DMS114 treated with DMSO at 0.1 percent for 48 hours (cell line): ENCODE measurements at regions not wholly inside any gene's neighbourhood (a gene's known extent, or its start where the extent isn't known, plus 50 kb on each side); places are given as distances from the start of the nearest gene placed in this dataset.

ENCODE experiments used
- DNase-seq: peaks from one replicate; lab custom pipeline; 2025; ENCODE audit not compliant: unreplicated experiment; lab: John Stamatoyannopoulos, UW

- DNase-seq: no peak
Measured at GRCh38 chr3:55413236-55413635, 73.9 kb downstream of the WNT5A start.

- DNase-seq: no peak
Measured at GRCh38 chr3:55412545-55412944, 74.6 kb downstream of the WNT5A start.

DNA sequence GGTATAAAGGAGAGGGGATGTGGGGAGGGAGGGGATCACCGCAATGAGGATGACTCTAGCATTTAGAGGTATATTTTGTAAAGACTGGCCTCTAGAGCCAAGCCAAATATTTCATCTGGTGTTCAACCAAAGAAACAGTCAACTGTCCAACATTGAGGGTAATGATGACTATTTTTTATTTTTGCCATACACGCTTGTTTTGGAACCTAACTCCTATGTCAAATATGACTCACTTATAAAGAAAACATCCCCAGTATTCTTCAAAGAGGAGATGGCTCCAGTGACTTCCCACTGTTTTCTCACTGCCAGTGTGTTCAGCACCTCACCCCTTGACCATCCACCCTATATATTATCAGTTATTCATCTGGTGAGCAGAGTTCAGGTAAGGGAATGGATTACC is 77.3 kb downstream of the WNT5A start:
- DNase-seq: no peak

GRCh38 chr3:55408193-55408826 is 78.8 kb downstream of the WNT5A start:
- DNase-seq: no peak

- DNase-seq: no peak
Measured at GRCh38 chr3:55407426-55407820, 79.7 kb downstream of the WNT5A start.

DNA sequence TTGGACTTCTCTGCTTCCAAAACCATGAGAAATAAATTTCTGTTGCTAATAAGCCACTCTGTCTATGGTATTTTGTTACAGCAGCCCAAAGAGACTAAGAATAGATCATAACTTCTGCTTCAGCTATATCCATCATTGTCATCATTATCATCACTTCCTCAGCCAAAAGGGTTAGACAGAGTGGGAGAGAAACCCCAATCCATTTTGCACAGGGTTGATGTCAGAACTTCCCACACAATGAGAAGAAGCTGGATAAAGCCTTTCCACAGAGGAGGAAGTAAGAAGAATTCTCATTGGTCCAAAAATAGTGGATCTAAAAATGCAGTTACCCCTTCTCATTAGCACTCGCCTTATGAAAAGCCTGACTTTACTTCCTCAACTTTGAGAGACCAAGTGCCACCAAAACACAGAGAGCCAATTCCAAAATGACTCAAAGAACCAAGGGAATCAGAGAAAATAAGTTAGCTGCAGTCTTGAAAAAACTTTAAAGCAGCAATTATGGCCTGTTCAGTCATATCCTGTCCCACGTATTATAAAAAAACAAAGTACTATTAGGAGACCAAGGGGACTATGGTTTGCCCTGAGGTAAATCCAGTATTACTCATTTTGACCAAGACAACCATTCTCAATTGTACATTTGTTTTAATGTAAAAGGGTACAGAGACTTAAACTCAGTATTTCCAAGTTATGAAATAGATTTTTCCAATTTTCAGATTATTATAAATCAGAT is 80.2 kb downstream of the WNT5A start:
- no peak for DNase-seq

DNA sequence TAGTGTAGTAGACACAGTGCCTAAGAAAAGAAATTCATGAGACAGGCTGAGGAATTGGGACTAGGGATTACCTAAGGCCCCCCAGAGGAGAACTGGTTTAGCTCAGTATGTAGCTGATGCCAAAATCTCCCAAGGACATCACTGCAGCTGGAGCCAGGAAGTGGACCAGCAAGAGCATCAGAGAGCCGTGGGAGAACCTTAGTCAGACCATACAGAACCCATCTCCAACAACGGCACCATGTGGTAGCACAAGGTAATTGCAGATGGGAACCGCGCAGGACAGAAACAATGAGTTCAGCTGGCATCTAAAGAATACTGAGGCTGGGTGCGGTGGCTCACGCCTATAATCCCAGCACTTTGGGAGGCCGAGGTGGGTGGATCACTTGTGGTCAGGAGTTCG is 81.7 kb downstream of the WNT5A start:
- DNase-seq: no peak

- DNase-seq: no peak
Measured at GRCh38 chr3:55402886-55403609, 84.1 kb downstream of the WNT5A start.

DNA sequence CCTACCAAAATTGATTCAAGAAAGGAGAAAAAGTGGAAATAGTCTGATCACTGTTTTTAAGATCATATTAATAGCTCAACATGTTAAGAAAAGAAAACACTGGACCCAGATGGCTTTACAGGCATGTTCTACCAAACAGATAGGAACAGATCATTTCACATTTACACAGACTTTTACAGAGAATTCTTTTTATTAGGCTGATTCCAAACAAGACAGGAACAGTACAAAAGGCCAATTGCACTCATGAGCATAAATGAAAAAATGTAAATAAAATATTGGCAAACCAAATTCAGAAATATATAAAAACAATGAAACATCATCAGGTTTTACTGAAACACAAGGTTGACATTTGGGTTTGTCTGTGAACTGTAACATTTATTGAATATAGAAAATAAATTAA is 106.5 kb downstream of the WNT5A start:
- no peak for DNase-seq

DNA sequence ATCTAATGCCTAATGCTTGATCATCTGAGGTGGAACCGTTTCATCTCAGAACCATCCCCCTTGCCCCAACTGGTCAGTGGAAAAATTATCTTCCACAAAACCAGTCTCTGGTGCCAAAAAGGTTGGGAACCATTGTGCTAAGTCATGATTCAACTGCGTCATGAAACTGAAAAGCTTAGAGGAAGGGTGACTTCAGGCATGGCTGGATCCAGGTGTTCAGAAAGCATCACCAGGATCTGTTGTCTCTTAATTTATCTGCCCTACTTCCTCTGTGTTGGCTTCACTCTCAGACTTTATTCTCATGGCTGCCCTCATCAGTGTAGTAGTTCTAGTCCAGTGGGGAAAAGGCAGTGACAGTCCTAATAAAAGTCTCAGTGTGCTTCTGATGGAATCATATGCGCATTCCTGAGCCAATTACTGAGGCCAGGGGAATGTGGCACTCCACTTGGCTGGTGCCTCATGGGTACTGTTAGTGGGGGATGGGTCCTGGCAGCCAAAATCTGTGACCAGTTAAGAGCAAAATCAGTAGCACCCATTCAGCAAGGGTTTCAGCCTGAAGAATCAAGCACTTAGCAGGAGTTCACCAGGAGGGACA is 110.3 kb downstream of the WNT5A start:
- no peak for DNase-seq

GRCh38 chr3:55373423-55373822 is 113.7 kb downstream of the WNT5A start:
- no peak for DNase-seq

GRCh38 chr3:55370272-55370671 is 116.8 kb downstream of the WNT5A start:
- DNase-seq: no peak

- DNase-seq: no peak
Measured at GRCh38 chr3:55369141-55369847, 117.8 kb downstream of the WNT5A start.

DNA sequence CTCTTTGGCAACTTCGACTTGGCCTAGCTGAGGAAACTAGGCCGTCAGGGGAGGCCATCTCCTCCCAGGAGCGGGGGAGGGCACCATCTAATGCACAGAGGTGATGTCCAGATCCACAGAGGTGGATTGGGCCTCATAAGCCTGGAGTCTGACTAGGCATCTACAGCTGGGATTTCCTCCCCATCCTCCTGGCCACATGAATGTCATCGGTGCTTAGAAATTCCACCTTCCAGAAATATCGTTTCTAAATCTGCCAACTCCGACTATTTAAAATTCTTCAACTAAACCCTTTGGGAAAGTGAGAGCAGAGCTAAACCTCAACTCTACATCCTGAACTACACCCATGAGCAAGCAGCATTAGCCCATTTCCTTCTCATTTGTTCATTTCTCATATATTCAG is 118.7 kb downstream of the WNT5A start:
- DNase-seq: no peak

GRCh38 chr3:55367384-55367783 is 119.7 kb downstream of the WNT5A start:
- DNase-seq: no peak

- DNase-seq: no peak
Measured at GRCh38 chr3:55364421-55364820, 122.7 kb downstream of the WNT5A start.

DNA sequence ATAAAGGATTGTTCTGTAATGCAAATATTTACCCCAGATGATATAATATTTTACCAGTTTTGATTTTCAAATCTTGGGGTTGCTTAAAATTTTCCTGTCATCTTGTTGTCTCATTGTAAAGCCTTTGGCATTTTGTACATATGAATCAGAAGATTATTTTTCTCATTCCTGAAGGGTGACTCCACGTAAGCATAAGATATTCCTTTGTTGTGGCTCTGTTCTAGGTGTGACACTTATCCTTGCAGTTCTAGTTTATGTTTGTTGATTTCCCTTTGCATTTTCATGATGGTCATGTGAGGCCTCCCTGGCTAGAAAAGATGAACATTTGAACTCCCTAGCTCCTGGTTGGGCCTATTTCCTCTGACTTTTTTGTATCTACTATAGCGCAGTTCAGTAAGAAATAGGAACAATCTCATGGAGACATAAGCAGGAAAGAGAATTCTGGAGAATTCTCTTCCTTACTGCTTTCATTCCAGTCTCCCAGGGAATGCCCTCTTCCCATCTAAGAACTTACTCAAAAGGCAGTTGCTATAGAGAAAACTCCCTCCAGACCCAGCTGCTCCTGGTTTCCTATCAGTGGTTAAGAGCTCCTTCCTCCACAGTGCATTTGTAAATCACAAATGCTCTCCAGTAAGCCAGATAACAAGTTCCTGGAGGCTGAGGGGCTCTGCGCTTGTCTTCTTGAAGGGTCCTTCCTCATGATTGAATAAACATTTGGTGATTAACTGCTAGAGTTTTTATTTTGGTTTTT is 124.7 kb downstream of the WNT5A start:
- no peak for DNase-seq

GRCh38 chr3:55357796-55358195 is 129.3 kb downstream of the WNT5A start:
- no peak for DNase-seq

- DNase-seq: no peak
Measured at GRCh38 chr3:55352668-55353067, 134.4 kb downstream of the WNT5A start.

DNA sequence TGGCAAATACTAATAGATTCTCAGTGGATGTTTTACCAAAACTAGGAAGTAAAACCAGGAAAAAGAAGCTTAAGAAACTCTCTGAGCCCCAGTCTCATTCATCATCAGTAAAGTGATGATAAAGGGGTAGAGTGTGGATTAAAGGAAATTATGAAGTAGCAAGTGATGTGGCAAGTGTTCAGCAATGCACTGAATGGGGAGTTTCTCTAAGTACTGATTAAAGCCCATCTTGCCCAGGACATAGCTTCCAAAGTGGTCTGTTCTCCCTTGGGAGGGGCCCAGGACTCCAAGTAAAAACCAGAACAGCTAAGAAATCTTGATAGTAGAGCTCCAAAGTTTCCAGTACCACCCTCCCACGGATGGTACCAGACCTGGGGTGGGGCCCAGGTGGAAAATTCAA is 137.3 kb downstream of the WNT5A start:
- no peak for DNase-seq
